Kidney (tissue), 13 donors: ENCODE measurements at regions not wholly inside any gene's neighbourhood (a gene's known extent, or its start where the extent isn't known, plus 50 kb on each side); places are given as distances from the start of the nearest gene placed in this dataset.
A peak's percentile ranks its signal among the peaks of the same experiment; 100 is the strongest.

Experiments used
- DNase-seq, 5 donors: peaks; one replicate each; pipeline ENCODE4 v3.0.0-alpha.2; 2013 to 2020
- FAIRE-seq: peaks from 2 replicates; lab custom pipeline; 2012; peaks lifted over from hg19 to GRCh38; lab: Jason Lieb, UNC
- H3K27ac ChIP-seq, 2 donors: one replicate each; pipeline ENCODE4 v1.7.0; 2013; ENCODE audit warnings: low read depth in 2 of 2, low read length in 2 of 2, inconsistent platforms in 1 of 2
- H3K27me3 ChIP-seq: one replicate; pipeline ENCODE4 v1.7.1; 2013; ENCODE audit warnings: low read length, inconsistent platforms; ENCODE audit not compliant: control insufficient read depth, insufficient read depth
- H3K36me3 ChIP-seq, 3 donors: one replicate each; pipeline versions ENCODE4 v1.7.0 to v1.7.1; 2013; ENCODE audit warnings: low read length in 3 of 3, control low read depth in 1 of 3, inconsistent platforms in 1 of 3; ENCODE audit not compliant: insufficient read depth in 3 of 3, control insufficient read depth in 2 of 3
- H3K4me1 ChIP-seq, 3 donors: one replicate each; pipeline versions ENCODE4 v1.7.0 to v1.7.1; 2013; ENCODE audit warnings: low read length in 3 of 3, inconsistent platforms in 1 of 3, low read depth in 1 of 3; ENCODE audit not compliant: control insufficient read depth in 2 of 3, insufficient read depth in 2 of 3
- H3K4me3 ChIP-seq, 3 donors: one replicate each; pipeline versions ENCODE4 v1.7.0 to v1.8.1; 2013; ENCODE audit warnings: low read length in 3 of 3, control low read depth in 1 of 3, inconsistent platforms in 1 of 3
- H3K9ac ChIP-seq, 3 donors: one replicate each; pipeline versions ENCODE4 v1.7.0 to v1.7.1; 2013; ENCODE audit warnings: low read length in 3 of 3, control low read depth in 1 of 3, inconsistent platforms in 1 of 3
- H3K9me3 ChIP-seq, 3 donors: one replicate each; pipeline versions ENCODE4 v1.7.0 to v1.7.1; 2013; ENCODE audit warnings: low read length in 3 of 3, control low read depth in 1 of 3, inconsistent platforms in 1 of 3; ENCODE audit not compliant: control insufficient read depth in 2 of 3, insufficient read depth in 1 of 3
- intact Hi-C: fragments of 100-400 bp; cut with DNase I; formaldehyde crosslinking; loops from one replicate; pipeline ENCODE4 v1.11.1; 2022
- TF ChIP-seq, protein P1 (sequence below): IDR thresholded peaks from 3 replicates; pipeline ENCODE4 v1.5.1; 2012; ENCODE audit warnings: mild to moderate bottlenecking, moderate library complexity, borderline replicate concordance; ENCODE audit not compliant: insufficient read depth; ENCODE audit errors: extremely low read depth
- donor health status: control.
- donor health status: control.
- donor health status: control.
- donor health status: control.
- donor health status: control.
- donor health status: DM: yes; HTN: yes; CAD: no.
- donor health status: Normal renal cell carcinoma (clear cell type).

DNA sequence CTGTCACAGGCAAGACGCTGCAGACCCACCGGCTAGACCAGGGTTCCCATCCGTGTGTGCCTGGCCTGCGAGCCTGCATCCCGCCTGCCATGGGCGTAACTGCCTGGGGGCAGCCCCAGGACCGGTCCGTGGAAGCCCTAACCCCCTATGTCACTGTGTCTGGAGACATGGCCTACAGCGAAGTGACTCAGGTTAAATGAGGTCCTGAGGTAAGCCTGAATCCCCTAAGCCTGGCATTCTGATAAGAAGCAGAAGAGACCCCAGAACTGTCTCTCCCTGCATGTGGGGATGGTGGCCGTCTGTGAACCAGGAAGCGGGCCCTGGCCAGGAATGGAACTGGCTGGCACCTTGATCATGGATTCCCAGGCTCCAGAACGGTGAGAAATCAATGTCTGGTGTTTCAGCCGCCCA, 570.1 kb downstream of the BRD1 start:
- H3K9me3 ChIP-seq: no peaks in the 10 kb centered on the region
- FAIRE-seq: no peak
- H3K27me3 ChIP-seq: no peaks in the 10 kb centered on the region
- H3K27ac ChIP-seq: no peak overlapping the region
- intact Hi-C loops: no loop called here
- TF ChIP-seq, protein P1, sequence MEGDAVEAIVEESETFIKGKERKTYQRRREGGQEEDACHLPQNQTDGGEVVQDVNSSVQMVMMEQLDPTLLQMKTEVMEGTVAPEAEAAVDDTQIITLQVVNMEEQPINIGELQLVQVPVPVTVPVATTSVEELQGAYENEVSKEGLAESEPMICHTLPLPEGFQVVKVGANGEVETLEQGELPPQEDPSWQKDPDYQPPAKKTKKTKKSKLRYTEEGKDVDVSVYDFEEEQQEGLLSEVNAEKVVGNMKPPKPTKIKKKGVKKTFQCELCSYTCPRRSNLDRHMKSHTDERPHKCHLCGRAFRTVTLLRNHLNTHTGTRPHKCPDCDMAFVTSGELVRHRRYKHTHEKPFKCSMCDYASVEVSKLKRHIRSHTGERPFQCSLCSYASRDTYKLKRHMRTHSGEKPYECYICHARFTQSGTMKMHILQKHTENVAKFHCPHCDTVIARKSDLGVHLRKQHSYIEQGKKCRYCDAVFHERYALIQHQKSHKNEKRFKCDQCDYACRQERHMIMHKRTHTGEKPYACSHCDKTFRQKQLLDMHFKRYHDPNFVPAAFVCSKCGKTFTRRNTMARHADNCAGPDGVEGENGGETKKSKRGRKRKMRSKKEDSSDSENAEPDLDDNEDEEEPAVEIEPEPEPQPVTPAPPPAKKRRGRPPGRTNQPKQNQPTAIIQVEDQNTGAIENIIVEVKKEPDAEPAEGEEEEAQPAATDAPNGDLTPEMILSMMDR: no peak
- H3K4me3 ChIP-seq: no peak overlapping the region
- no peak overlapping the region for H3K9ac ChIP-seq
- H3K4me1 ChIP-seq: no peaks in the 10 kb centered on the region
- H3K36me3 ChIP-seq: no peaks in the 10 kb centered on the region
- no peak for DNase-seq

DNA sequence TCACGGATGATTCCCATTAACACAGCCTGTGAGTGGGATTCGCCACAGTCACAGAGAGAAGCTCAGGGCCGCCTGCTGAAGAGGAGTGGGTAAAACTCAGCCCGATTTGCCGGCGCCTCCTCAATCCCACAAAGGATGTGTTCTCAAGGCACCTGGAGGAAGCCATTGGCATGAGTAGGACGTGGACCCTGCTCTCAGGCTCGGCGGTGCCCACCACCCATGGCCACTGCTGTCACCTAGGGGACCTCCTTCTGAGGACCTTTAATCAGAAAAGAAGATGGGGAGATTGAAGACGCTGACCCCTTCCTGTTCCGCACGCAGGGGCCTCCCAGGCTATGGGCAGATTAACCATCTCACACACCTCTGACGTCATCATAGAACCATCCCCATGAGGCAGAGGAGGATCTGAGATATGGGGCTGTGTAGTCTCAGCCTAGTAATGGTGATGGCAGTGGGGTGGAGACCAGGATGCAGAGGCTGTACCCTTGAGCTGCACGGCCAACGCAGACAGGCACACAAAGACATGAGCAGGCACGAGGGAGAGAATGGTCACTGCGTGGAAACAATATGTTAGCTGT, 571.8 kb downstream of the BRD1 start:
- no peak overlapping the region for H3K4me3 ChIP-seq
- FAIRE-seq: no peak
- no peaks in the 10 kb centered on the region for H3K4me1 ChIP-seq
- no peak overlapping the region for H3K27ac ChIP-seq
- intact Hi-C loops: no loop called here
- no peaks in the 10 kb centered on the region for H3K36me3 ChIP-seq
- no peaks in the 10 kb centered on the region for H3K9me3 ChIP-seq
- H3K9ac ChIP-seq: no peak overlapping the region
- no peaks in the 10 kb centered on the region for H3K27me3 ChIP-seq
- DNase-seq: no peak
- TF ChIP-seq, protein P1: no peak

GRCh38 chr22:49255154-49255553, 572.5 kb downstream of the BRD1 start:
- H3K36me3 ChIP-seq: no peaks in the 10 kb centered on the region
- no peak overlapping the region for H3K27ac ChIP-seq
- H3K4me3 ChIP-seq: no peak overlapping the region
- intact Hi-C loops: no loop called here
- H3K27me3 ChIP-seq: no peaks in the 10 kb centered on the region
- no peak overlapping the region for H3K9ac ChIP-seq
- TF ChIP-seq, protein P1: no peak
- DNase-seq (peak in 1 of 5 donors; percentile 50), FAIRE-seq (no peak)
- H3K9me3 ChIP-seq: no peaks in the 10 kb centered on the region
- no peaks in the 10 kb centered on the region for H3K4me1 ChIP-seq

DNA sequence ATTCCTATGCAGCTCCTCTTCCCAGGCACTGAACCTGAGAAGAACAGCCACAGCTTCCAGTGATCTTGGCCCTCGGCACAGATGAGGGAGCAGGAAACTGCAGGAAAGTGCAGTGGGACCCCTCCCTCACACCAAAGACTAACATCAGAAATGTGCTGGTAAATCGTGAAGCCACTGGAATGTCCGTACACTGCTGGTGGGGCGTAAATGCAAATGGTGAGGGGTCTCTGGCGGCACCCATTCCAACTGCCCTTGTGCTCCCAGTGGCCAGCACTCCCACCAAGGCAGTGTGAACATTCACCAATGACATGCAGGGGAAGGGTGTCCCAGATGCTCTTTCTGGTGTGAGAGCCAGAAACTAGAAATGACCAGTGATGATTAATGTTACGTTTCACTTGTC, 574.0 kb downstream of the BRD1 start:
- H3K4me3 ChIP-seq: no peak overlapping the region
- TF ChIP-seq, protein P1: no peak
- H3K36me3 ChIP-seq: no peaks in the 10 kb centered on the region
- H3K4me1 ChIP-seq: no peaks in the 10 kb centered on the region
- H3K27me3 ChIP-seq: no peaks in the 10 kb centered on the region
- no peaks in the 10 kb centered on the region for H3K9me3 ChIP-seq
- peak in 1 of 5 donors; percentile 35 for DNase-seq
- H3K27ac ChIP-seq: no peak overlapping the region
- intact Hi-C loops: no loop called here
- no peak for FAIRE-seq
- no peak overlapping the region for H3K9ac ChIP-seq
